HepG2 (cell line): ENCODE measurements at regions not wholly inside any gene's neighbourhood (a gene's known extent, or its start where the extent isn't known, plus 50 kb on each side); places are given as distances from the start of the nearest gene placed in this dataset.

Experiments
- ATAC-seq: fragments of 200-7000 bp; cut with Tn5 transposase; 3 replicates; pipeline ENCODE4 v1.9.1; 2020; ENCODE audit warnings: mild to moderate bottlenecking, moderate library complexity
- BruUV-seq: library from RNA; stranded (reverse); fragments of 400-500 nt; replicated peaks from 2 replicates; lab custom pipeline; 2021; lab: Mats Ljungman, UMichigan
- CTCF ChIA-PET: fragments of 300-600 bp; formaldehyde crosslinking; extraction: SDS; loops from one replicate; lab custom pipeline; 2021; ENCODE audit warnings: low total read pairs, inconsistent platforms, low intra/inter-chr PET ratio; lab: Yijun Ruan, JAX
- POLR2A ChIA-PET: fragments of 350-600 bp; sonication (Branson Sonifier 250); formaldehyde crosslinking; loops from one replicate; lab custom pipeline; 2020; ENCODE audit warnings: antibody characterized with exemption, inconsistent platforms; lab: Yijun Ruan, JAX
- DNase-seq: peaks from one replicate; pipeline ENCODE4 v3.0.0-alpha.2; 2015; ENCODE audit warnings: low spot score
- FAIRE-seq: peaks from 3 replicates; lab custom pipeline; 2011; peaks lifted over from hg19 to GRCh38; lab: Jason Lieb, UNC
- H2AFZ ChIP-seq: one replicate; pipeline ENCODE4 v1.6.1; 2011; ENCODE audit warnings: low read length, inconsistent platforms
- H3K27ac ChIP-seq: fragments of 300-600 bp; 3 replicates; pipeline ENCODE4 v1.8.0; 2011; ENCODE audit warnings: mixed run types, mild to moderate bottlenecking, mixed read lengths, low read length, inconsistent platforms; ENCODE audit not compliant: insufficient read depth; ENCODE audit errors: extremely low read length
- H3K27me3 ChIP-seq, 2 experiments: fragments of 200-600 bp in 1 of 2; 2 replicates in 1 of 2; 3 replicates in 1 of 2; pipeline versions ENCODE4 v1.6.0 to v1.8.0; 2011; ENCODE audit warnings: low read length in 2 of 2, mild to moderate bottlenecking in 2 of 2, moderate library complexity in 2 of 2, inconsistent platforms in 1 of 2; ENCODE audit not compliant: insufficient read depth in 2 of 2, control insufficient read depth in 1 of 2
- H3K36me3 ChIP-seq, 2 experiments: fragments of 200-600 bp in 1 of 2; replicated peaks in 1 of 2; 2 replicates in 1 of 2; 3 replicates in 1 of 2; pipeline versions ENCODE4 v1.5.1 to v1.8.0; 2011; ENCODE audit warnings: low read length in 2 of 2, inconsistent platforms in 1 of 2; ENCODE audit not compliant: insufficient read depth in 2 of 2, control insufficient read depth in 1 of 2
- H3K4me1 ChIP-seq: 2 replicates; pipeline ENCODE4 v1.5.1; 2012; ENCODE audit warnings: low read length, inconsistent platforms; ENCODE audit not compliant: insufficient read depth
- H3K4me2 ChIP-seq: 2 replicates; pipeline ENCODE4 v1.6.0; 2011; ENCODE audit warnings: low read depth, low read length, inconsistent platforms
- H3K4me3 ChIP-seq, 3 experiments: fragments of 200-600 bp in 1 of 3; sonication (generic), shearing (Covaris generic) in 1 of 3; replicated peaks in 1 of 3; 2 replicates each; pipeline ENCODE4 v1.5.1; 2011 to 2016; ENCODE audit warnings: low read length in 3 of 3, inconsistent platforms in 2 of 3, low read depth in 2 of 3, mild to moderate bottlenecking in 2 of 3, control low read depth in 1 of 3, mixed read lengths in 1 of 3; ENCODE audit not compliant: insufficient read depth in 1 of 3
- H3K79me2 ChIP-seq: one replicate; pipeline ENCODE4 v1.6.1; 2011; ENCODE audit warnings: low read length, inconsistent platforms; ENCODE audit not compliant: insufficient read depth
- H3K9ac ChIP-seq: 2 replicates; pipeline ENCODE4 v1.6.0; 2011; ENCODE audit warnings: mild to moderate bottlenecking, low read depth, low read length, inconsistent platforms; ENCODE audit not compliant: insufficient read depth
- H3K9me3 ChIP-seq: 2 replicates; pipeline ENCODE4 v1.5.1; 2012; ENCODE audit warnings: mild to moderate bottlenecking, low read length
- H4K20me1 ChIP-seq: 2 replicates; pipeline ENCODE4 v1.6.0; 2011; ENCODE audit warnings: inconsistent platforms, mild to moderate bottlenecking, low read length, moderate library complexity; ENCODE audit not compliant: insufficient read depth
- CENPBD1 ChIP-seq: sonication (generic); formaldehyde crosslinking; IDR thresholded peaks from 2 replicates; pipeline ENCODE4 v1.8.0; 2022; ENCODE audit warnings: missing genetic modification reagents, low read depth, mild to moderate bottlenecking, borderline replicate concordance
- EZH2 ChIP-seq: conservative IDR thresholded peaks from 2 replicates; pipeline ENCODE4 v1.6.1; 2012; ENCODE audit warnings: mild to moderate bottlenecking, low read depth, low read length, moderate library complexity
- FOXA1 ChIP-seq, 2 experiments: fragments of 450-650 bp in 1 of 2; sonication (generic) in 1 of 2; formaldehyde crosslinking in 1 of 2; IDR thresholded peaks; 2 replicates each; pipeline versions ENCODE4 v1.4.0 to v1.6.1; 2016 to 2020; ENCODE audit warnings: missing genetic modification reagents in 1 of 2
- KLF13 ChIP-seq: sonication (generic); formaldehyde crosslinking; IDR thresholded peaks from 2 replicates; pipeline ENCODE4 v1.4.0; 2020; ENCODE audit warnings: mild to moderate bottlenecking, missing genetic modification reagents
- MTF2 ChIP-seq: sonication (generic); formaldehyde crosslinking; IDR thresholded peaks from 2 replicates; pipeline ENCODE4 v1.5.0; 2020; ENCODE audit warnings: missing genetic modification reagents, borderline replicate concordance
- POLR2AphosphoS5 ChIP-seq: IDR thresholded peaks from 2 replicates; pipeline ENCODE4 v1.6.1; 2012; ENCODE audit warnings: low read depth, low read length
- RBM39 ChIP-seq: fragments of 200-400 bp; formaldehyde crosslinking; IDR thresholded peaks from one replicate; pipeline ENCODE4 v1.6.1; 2018; ENCODE audit warnings: antibody characterized with exemption, mild to moderate bottlenecking, low read depth, low read length; ENCODE audit not compliant: poor library complexity, severe bottlenecking
- RNF2 ChIP-seq: fragments of 450-650 bp; conservative IDR thresholded peaks from 2 replicates; pipeline ENCODE4 v1.6.1; 2016; ENCODE audit warnings: low read depth
- SAP130 ChIP-seq: IDR thresholded peaks from 2 replicates; pipeline ENCODE4 v1.6.1; 2016; ENCODE audit warnings: low read depth
- SKI ChIP-seq: fragments of 450-650 bp; IDR thresholded peaks from one replicate; pipeline ENCODE4 v1.6.1; 2018; ENCODE audit warnings: mild to moderate bottlenecking; ENCODE audit not compliant: partially characterized antibody
- ZFP91 ChIP-seq: sonication (generic); formaldehyde crosslinking; IDR thresholded peaks from 2 replicates; pipeline ENCODE4 v1.9.0; 2022; ENCODE audit warnings: missing genetic modification reagents, mild to moderate bottlenecking, borderline replicate concordance
- ZNF580 ChIP-seq: IDR thresholded peaks from 2 replicates; pipeline ENCODE4 v1.6.1; 2016; ENCODE audit warnings: low read depth, borderline replicate concordance
- ZNF788 ChIP-seq: sonication (generic); formaldehyde crosslinking; IDR thresholded peaks from 2 replicates; pipeline ENCODE4 v1.5.0; 2020; ENCODE audit warnings: mild to moderate bottlenecking, missing genetic modification reagents, borderline replicate concordance
- WGBS: methylation state at CpG from one replicate; pipeline ENCODE4 v1.1.6; 2017; ENCODE audit warnings: low lambda C conversion rate; 5-methylcytosine and 5-hydroxymethylcytosine counted together
- in situ Hi-C: cut with HindIII; loops from 2 replicates; pipeline ENCODE4 v1.10.0; 2017; ENCODE audit warnings: low pct_unique_long_range_greater_than_20kb; ENCODE audit not compliant: extremely low pct_ligation_motif_present
- intact Hi-C: fragments of 100-400 bp; cut with micrococcal nuclease; formaldehyde crosslinking; loops from one replicate; pipeline ENCODE4 v1.10.0; 2022; ENCODE audit not compliant: unreplicated experiment
- TF ChIP-seq, protein P1 (sequence below): sonication (generic); formaldehyde crosslinking; IDR thresholded peaks from 2 replicates; pipeline ENCODE4 v1.4.0; 2020; ENCODE audit warnings: missing genetic modification reagents

- FAIRE-seq, result no peak
- H3K4me3 ChIP-seq, result no peak overlapping the region
- intact Hi-C loops (no loop called here), in situ Hi-C loops (no loop called here)
- no peaks in the 10 kb centered on the region for H3K36me3 ChIP-seq
- peaks cover 2 to 33% of the 10 kb centered on the region in 2 experiments; a peak in 3 of 5 replicates for H3K27me3 ChIP-seq
- DNase-seq, result no peak
- no peaks in the 10 kb centered on the region for H4K20me1 ChIP-seq
- 23% methylated on average over 3 of the region's 9 CpGs for WGBS
- H3K9me3 ChIP-seq, result no peaks in the 10 kb centered on the region
- H3K4me1 ChIP-seq, result no peaks in the 10 kb centered on the region
- H2AFZ ChIP-seq, result no peak overlapping the region
- BruUV-seq, result no TSS peak
- H3K79me2 ChIP-seq, result no peaks in the 10 kb centered on the region
- no peak overlapping the region for H3K9ac ChIP-seq
- ChIA-PET POLR2A (no interaction called here), CTCF (no interaction called here)
- no peak overlapping the region for H3K4me2 ChIP-seq
- no peak overlapping the region for H3K27ac ChIP-seq
- TF ChIP-seq FOXA1 (IDR thresholded peaks at IDR 0.05), result no peak
- no peak for TF ChIP-seq FOXA1 (CRISPR knock-in tag; IDR thresholded peaks at IDR 0.05)
- no peak for TF ChIP-seq ZNF580 (CRISPR knock-in tag)
- TF ChIP-seq CENPBD1, result no peak
- no peak for TF ChIP-seq RBM39
- no peak for TF ChIP-seq SAP130 (CRISPR knock-in tag)
- no peak for TF ChIP-seq ZFP91 (CRISPR knock-in tag)
- no peak for TF ChIP-seq KLF13 (CRISPR knock-in tag)
- no peak for TF ChIP-seq MTF2 (CRISPR knock-in tag)
- no peak for TF ChIP-seq EZH2
- no peak for TF ChIP-seq SKI
- no peak for TF ChIP-seq RNF2
- TF ChIP-seq, protein P1, sequence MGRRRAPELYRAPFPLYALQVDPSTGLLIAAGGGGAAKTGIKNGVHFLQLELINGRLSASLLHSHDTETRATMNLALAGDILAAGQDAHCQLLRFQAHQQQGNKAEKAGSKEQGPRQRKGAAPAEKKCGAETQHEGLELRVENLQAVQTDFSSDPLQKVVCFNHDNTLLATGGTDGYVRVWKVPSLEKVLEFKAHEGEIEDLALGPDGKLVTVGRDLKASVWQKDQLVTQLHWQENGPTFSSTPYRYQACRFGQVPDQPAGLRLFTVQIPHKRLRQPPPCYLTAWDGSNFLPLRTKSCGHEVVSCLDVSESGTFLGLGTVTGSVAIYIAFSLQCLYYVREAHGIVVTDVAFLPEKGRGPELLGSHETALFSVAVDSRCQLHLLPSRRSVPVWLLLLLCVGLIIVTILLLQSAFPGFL (CRISPR knock-in tag), result no peak
- TF ChIP-seq POLR2AphosphoS5, result no peak
- TF ChIP-seq ZNF788 (CRISPR knock-in tag), result no peak
- ATAC-seq, result no peak
Observed at GRCh38 chr3:127484601-127485388, 105.7 kb downstream of the TPRA1 start.
